ENCODE measurements at regions not wholly inside any gene's neighbourhood (a gene's known extent, or its start where the extent isn't known, plus 50 kb on each side); places are given as distances from the start of the nearest gene placed in this dataset.
"Not testable (repeated sequence)": the region's sequence is repeated elsewhere in the genome, so short reads cannot be mapped to it uniquely, and the experiment has no call there.

DNA sequence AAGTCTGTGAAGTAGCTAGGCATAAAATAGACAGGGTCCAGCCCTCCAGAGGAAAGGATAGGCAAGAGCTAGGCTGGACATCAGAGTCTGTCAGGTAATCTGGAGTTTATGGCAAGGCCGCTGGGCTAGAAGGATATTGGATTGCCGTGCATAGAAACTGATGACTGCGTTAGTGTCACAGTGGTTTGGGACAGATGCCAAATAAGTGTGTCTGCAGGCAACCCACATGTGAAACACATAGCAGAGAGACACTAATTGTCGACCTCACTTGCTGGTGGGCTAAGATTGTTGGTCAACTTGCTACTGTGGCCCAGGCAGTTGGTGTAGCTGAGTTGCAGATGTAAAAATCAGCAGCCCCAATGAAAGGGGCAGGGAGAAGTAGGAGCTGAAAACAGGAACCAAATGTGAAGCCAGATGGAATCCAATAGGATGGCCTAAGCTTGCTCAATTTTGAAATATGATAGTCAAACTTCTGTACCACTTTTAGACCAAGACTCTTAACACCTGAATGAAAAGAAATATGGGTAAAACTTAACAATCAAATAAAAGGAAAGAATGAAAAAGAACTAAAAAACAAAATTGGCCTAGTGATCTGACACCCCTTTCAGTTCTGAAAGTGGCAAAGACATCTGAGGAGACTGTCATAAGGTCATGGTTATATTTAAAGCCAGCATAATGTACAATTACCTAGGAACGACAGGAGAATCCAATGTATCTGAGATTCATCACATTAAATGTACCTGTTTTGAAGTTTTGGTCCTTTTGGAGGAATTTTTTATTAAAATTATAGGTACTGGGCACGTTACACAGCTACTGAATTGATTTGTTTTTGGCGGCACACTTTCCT lies 243.3 kb upstream of the ACTBL2 start:
- no peak for DNase-seq (ENCODE audit: low read depth in 4 of 4, low spot score in 1 of 4)

DNA sequence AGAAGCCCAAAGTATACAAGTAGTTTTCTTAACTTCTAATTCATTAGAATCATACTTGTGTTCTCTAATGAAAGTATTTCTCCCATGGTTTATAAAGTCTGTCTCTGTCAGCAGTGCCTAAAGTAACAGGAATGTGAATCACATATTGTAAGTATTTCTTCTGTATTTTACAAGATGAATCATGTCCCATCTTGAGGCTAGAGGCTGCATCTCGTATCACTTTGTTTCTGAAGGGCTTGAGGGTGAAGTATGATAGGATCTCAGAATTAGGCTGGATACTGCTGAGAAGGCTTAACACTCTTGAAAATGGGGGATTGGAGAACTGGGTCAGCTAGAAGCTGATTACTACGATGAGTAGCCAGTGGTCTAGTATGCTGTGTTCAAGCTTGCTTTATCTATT lies 242.2 kb upstream of the ACTBL2 start:
- DNase-seq (ENCODE audit: low read depth in 4 of 4, low spot score in 1 of 4) = no peak

DNA sequence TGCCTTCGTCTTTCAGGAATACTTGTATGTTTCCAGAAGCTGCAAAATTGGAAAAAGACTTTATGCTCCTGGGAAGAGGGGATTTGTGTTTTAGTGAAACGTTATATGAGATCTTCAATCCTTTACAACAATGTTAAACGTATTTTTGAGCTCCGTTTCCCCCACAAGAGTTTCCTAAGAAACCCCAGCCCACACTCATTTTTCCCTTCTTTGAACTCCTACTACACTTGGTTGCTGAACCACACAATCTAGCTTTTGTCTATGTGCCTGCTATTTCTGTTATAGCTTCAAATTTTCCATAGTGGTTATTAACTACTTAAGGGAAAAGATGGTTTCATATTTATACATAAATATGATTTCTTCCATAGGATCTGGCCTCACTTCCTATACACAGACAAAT lies 238.6 kb upstream of the ACTBL2 start:
- no peak for DNase-seq (ENCODE audit: low read depth in 4 of 4, low spot score in 1 of 4)

DNA sequence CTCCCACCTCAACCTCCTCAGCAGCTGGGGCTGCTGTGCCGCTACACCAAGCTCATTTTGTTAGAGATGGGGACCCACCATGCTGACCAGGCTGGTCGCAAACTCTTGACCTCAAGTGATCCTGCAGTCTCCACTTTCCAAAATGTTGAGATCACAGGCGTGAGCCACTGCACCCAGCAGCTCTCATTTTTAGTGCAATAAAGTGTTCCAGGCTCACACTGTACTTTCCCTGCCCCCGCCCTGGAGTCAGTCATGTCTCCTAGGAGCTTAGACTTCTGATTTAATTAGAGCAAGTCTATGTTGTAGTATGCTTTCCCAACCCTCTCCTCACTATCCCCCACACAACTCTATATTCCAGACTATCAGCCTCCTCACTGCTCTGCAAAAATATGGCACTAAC lies 238.0 kb upstream of the ACTBL2 start:
- DNase-seq (ENCODE audit: low read depth in 4 of 4, low spot score in 1 of 4) = no peak

DNA sequence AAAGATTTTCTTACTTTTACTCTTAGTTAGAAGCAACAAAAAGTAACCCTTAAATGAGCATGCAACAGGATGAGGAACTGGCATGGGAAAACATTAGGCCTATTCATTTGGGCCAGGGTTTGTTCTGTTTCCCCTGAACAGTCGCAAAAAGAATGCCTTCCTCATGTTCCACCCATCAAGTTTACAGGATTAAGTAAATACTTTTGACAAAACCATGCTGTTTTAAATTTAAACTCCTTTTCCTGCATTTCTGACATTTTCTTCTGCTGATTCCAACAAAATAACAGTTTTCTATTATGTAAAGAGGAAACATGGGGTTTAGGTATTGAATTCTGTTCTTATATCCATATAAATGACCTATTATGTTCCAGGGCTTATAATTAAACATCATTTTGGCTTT lies 236.6 kb upstream of the ACTBL2 start:
- no peak for DNase-seq (ENCODE audit: low read depth in 4 of 4, low spot score in 1 of 4)

DNA sequence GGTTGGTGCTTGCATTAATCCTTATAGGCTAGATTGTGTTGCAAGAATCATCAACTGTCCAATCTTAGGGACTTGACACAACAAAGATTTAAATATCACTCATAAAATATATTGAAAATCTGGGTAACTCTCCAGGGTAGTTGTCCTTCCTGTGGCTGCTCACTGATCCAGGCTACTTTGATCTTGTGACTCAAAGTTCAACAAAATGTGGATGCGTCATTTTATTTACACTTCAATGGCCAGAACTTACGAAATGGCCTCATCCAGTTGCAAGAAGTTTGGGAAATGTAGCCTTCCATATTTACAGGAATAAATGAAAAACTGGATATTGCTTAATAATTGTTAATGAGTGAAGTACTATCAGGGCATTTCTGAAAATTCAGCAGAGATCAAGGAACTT lies 235.5 kb upstream of the ACTBL2 start:
- DNase-seq (ENCODE audit: low read depth in 4 of 4, low spot score in 1 of 4) = no peak

DNA sequence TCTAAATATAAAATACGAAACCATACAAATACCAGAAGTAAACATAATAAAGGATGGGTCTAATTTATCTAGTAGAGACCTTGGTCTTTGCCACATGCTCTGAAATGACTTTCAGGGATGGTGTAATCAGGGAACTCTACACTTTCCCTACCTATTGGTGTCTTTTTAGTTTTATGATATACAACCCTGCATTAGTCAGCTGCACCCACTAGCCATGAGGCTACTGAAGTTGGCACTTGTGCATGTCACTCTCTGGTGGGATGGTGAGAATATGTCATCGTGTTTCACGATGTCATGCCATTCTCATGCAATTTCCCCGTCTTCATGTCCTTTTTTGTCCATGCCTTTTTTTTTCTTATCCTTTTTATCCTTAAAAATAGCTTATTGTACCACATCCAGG lies 234.9 kb upstream of the ACTBL2 start:
- DNase-seq (ENCODE audit: low read depth in 4 of 4, low spot score in 1 of 4) = no peak

DNA sequence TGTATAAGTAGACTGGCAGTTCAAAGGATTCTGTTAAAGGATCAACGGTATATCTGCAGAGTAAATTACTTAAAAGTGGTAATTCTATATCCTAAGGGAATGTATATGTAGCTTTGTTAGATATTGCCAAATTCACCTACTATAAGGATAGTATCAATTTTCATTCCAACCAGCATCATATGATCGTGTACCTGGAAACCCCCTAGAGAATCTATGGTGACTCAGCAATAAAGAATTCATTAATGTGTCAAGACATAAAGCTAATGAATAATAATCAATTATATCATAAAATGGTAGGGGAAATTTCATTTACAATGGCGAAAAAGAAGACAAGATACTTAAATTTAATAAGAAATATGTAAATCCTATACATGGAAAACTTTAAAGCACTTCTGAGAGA lies 234.1 kb upstream of the ACTBL2 start:
- no peak for DNase-seq (ENCODE audit: low read depth in 4 of 4, low spot score in 1 of 4)

DNA sequence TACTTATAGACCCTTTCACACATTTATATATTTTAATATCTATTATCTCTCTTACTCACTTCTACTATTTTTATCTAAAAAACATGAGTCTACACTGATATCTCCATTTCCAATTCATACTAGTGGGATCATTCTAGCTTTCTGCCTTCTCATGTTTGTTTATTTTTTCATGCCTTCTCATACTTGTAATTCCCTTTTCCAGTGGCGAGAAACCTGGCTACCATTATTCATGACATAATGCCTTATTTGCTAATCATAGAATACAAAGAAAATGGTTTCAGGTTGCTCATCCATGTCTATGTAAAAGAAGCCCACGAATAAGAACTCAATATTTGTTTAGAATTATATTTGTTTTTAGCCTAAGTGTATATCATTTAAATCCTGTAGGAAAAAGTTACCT lies 232.7 kb upstream of the ACTBL2 start:
- no peak for DNase-seq (ENCODE audit: low read depth in 4 of 4, low spot score in 1 of 4)

DNA sequence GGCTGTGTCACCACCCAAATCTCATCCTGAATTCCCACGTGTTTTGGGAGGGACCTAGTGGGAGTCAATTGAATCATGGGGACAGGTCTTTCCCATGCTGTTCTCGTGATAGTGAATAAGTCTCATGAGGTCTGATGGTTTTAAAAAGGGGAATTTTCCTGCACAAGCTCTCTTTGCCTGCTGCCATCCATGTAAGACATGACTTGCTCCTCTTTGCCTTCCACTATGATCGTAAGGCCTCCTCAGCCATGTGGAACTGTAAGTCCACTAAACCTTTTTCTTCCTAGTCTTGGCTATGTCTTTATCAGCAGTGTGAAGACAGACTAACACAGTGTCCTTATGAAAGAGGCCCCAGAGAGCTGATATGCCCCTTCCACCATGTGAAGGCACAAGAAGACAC lies 230.9 kb upstream of the ACTBL2 start:
- DNase-seq (ENCODE audit: low read depth in 4 of 4, low spot score in 1 of 4) = not testable (repeated sequence)

DNA sequence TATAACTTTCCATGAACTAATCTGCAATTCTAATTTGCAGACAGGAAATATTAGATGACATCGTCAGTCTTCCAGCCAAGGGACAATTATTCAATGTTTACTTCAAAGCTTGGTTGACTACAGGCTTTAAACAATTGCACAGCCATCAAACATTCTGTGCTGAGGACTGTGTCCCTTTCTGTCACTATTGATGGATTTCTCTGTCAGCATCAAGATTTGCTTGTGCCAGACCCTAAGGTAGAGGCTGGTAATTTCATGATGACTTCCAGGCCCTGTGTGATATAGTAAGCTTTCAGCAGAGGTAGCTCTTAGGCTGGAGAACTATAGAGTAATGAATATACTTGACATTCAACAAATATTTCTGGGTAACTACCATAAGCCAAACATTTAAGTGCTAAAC lies 229.3 kb upstream of the ACTBL2 start:
- DNase-seq (ENCODE audit: low read depth in 4 of 4, low spot score in 1 of 4) = no peak

DNA sequence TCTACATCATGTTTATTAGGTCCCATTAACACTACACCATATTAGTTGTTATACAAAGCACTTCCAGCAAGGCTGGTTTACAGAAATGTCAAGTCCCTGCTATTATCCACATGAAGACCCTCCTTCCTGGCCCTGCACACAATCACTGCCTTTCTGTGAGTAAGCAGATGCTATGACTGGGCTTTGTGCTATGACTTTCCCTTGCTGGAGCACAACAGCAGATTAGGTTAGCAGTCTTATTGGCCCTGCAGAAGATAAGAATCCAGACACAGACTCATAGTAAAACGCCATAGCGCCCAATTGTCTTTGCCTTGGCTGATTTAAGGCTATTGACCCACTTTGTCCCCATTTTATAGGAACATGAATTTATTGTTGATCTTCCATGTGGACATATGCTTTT lies 228.9 kb upstream of the ACTBL2 start:
- DNase-seq (ENCODE audit: low read depth in 4 of 4, low spot score in 1 of 4) = no peak

DNA sequence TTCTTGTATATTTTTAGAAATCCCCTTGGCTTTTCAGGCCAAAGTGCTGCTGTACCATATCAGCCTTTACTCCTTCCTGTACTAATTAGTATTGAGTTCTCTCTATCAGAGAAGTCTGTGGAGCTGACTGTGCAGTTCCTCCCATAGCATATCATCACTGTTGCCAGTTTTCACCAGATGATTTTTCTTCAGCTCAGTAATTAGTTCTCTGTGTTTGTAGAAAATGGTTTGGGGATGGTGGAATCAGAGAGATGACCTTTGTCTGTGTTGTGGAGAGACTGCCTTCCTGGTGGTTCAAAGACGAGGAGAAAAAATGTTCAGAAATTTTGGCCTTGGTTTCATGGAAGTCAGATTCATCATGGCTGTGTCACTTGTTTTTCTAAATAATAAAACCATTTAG lies 227.5 kb upstream of the ACTBL2 start:
- no peak for DNase-seq (ENCODE audit: low read depth in 4 of 4, low spot score in 1 of 4)

DNA sequence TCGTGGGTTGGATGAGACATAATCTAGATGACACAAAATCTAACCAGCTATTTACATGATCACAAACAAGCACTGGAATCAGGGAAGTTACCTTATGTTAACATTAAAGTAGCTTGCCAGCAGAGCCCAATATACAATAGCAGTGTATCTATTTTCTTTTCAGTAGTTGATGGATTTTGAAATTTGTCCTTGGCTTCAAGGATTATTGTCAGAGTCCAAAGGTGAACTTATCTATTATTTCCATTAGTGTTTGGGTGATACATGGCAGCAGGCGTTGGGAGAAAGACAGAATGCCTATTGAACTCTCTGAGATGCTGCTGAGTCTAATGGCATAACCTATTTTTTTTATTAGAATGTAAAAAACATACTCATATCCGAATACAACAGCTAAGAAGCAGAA lies 223.2 kb upstream of the ACTBL2 start:
- DNase-seq (ENCODE audit: low read depth in 4 of 4, low spot score in 1 of 4) = no peak

DNA sequence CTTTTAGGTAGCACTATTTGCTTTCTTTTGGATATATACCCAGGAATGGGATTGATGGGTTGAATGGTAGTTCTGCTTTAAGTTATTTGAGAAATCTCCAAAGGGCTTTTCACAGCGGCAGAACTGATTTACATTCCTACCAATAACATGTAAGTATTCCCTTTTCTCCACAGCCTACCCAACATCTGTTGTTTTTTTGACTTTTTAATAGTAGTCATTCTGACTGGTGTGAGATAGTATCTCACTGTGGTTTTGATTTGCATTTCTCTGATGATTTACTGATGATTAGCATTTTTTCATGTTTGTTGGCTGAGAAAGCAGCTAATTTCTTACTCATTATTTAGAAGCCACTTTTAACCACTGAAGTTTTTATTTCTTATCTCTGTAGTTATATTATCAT lies 221.1 kb upstream of the ACTBL2 start:
- no peak for DNase-seq (ENCODE audit: low read depth in 4 of 4, low spot score in 1 of 4)

DNA sequence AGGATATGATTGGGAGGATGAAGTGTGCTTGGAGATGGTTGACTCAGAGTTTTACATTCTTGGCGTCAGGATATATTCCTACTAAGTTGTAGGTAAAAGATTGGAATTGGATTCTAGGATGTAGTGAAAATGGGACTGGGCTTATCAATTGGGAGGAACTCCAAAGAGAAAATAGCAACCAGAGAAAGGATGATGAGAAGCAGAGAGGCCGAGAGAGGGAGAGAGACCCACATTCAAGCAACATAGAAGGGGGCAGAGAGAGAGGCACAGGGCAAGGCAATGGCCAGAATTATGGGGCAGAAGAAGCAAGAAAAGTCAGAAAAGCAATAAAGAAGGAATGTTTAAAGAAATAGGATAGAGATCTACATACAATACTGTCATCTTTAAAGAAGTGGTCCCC lies 217.9 kb upstream of the ACTBL2 start:
- no peak for DNase-seq (ENCODE audit: low read depth in 4 of 4, low spot score in 1 of 4)

DNA sequence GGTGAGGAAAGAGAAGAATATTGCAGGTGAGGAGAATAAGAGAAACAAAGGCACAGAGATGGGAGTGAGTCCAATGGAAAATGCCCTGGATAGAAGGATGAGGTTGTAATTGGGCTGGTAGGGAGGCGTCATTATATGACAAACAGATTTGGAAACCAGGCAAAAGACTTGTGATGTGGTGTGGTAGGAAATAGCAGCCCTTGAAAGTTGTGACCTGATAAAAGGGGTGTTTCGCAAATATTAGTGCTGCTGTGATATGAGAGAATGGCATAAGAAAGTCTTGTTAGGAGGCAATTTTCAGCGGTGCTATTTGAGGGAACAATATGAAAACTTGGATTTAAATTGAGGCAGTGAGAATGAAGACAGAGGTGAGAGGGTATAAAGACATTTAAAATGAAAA lies 217.5 kb upstream of the ACTBL2 start:
- no peak for DNase-seq (ENCODE audit: low read depth in 4 of 4, low spot score in 1 of 4)

DNA sequence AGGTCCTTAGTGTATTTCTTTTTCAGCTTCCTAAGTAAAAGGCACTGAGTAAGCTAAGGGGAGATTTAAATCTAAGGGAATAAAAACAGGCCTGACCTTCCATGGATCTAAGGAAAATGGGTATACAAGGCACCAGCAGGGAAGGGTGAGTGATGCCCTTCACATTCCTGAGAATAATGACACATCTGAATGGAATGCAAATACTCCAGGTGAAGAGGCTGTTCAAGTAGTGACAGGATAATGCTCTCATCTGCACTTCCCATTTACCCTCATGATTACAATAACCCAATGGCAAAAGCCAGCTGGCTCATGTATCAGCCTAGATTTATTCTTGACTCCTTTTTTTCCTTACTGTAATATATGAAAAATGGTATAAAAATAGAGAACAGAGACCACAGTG lies 216.2 kb upstream of the ACTBL2 start:
- no peak for DNase-seq (ENCODE audit: low read depth in 4 of 4, low spot score in 1 of 4)

DNA sequence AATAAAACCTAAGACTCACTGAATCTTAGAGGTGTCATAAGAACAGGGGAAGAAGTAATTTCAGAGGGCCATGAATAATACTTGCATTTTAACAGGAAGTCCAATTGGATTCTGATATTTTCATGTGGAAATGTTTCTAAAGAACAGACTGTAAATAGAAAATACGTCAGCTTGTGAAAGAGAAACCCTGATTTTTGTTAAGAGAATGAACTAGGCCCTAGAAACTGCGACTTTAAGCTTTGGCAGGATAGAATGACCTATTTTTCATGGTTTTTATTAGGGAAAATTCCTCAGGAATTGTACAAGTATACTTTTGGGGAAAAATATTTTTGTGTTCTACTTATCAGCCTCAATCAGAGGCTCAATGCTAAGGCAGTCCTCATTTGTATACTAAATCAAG lies 215.5 kb upstream of the ACTBL2 start:
- DNase-seq (ENCODE audit: low read depth in 4 of 4, low spot score in 1 of 4) = no peak

DNA sequence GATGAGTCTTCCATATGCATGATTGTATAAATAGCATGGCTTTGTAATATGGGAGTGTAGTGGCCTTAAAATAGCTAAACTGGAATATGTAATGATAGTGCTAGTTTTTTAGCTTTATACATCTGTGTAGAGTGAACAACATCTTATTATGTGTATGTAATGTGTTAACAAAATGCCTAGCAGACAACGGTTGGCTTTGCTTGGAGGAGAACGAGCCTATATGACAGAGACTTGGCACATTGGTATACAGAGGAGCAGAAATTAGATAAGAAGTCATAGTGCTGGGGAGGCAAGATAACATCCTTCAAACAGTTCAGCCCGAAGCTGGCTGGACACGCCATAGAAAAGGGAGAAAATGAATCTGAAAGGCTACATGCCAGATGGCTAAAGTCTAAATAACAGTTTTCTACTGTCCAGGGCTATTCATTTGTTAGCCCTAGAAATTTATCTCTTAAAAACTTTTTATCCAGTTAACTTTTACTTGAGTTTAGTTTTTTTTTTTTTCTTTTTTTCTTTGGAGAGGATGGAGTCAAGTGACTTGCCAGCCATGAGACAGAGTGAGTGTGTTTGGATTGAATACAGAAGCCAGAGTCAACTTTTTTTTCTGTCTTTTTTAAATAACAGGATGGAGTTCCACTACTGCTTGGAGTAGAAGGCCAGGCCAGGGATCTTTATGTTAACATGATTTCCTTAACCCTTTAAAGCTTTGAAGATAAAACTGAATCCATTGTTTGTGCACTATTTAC lies 214.4 kb upstream of the ACTBL2 start:
- DNase-seq (ENCODE audit: low read depth in 4 of 4, low spot score in 1 of 4) = no peak

DNA sequence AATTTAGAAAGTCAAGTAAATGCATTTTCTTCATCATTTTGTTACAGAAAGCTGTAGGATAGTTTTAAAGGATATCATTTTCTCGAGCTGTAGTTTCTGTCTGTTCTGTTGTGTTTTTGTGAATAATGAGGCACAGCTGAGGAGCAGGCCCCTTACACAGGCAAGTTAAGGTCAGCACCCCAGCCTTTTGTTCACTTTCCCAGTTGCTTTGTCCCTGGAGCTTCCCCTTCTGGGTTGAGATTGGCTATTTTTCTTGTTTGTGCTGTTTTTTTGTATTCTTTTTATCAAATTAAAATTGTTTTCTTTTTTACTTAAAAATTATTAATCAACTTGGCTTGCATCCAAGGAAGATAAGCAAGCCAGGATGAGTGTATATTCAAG lies 213.8 kb upstream of the ACTBL2 start:
- DNase-seq (ENCODE audit: low read depth in 4 of 4, low spot score in 1 of 4) = no peak

DNA sequence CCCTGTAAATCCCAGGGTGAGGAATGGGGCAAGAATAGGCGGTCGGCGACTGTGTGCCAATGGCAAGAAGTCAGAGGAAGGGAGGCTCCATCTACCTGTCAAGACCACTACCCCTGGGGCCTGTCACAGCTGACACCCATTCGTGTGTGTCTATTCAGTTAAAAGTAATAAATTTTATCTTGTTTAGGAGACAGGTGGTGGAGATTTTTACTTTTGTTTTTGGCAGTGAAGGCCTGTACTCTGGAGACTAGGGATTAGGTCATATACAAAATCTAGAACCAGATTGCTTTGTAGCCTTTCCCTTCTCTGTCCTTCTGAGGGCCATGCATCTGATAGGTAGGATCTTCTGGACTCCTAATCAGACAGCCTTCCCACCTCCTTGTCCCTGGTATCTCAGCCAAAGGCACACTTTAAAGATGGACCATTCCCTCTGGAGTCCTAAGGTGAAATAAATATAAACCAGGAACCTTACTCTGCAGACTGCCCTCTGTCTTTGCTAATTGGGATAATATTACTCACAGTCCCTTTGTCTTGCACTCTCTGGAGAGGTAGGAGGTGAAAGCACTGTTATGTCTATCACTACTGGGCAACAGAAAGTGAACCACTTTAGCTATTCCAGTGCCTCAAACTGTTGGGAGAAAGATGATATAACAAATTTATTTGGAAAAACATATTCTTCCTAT lies 213.2 kb upstream of the ACTBL2 start:
- no peak for DNase-seq (ENCODE audit: low read depth in 4 of 4, low spot score in 1 of 4)

Measured in stimulated activated CD4-positive, alpha-beta T cell treated with anti-CD3 and anti-CD28 coated beads, Interleukin-1b, Interleukin-23, amount 100 ng/mL, for 24 hours (primary cell).